NCI-H1105 (cell line): ENCODE measurements at regions not wholly inside any gene's neighbourhood (a gene's known extent, or its start where the extent isn't known, plus 50 kb on each side); places are given as distances from the start of the nearest gene placed in this dataset.
"Not testable (repeated sequence)": the region's sequence is repeated elsewhere in the genome, so short reads cannot be mapped to it uniquely, and the experiment has no call there.

Source experiments
- DNase-seq: peaks from one replicate; lab custom pipeline; 2025; lab: John Stamatoyannopoulos, UW

DNA sequence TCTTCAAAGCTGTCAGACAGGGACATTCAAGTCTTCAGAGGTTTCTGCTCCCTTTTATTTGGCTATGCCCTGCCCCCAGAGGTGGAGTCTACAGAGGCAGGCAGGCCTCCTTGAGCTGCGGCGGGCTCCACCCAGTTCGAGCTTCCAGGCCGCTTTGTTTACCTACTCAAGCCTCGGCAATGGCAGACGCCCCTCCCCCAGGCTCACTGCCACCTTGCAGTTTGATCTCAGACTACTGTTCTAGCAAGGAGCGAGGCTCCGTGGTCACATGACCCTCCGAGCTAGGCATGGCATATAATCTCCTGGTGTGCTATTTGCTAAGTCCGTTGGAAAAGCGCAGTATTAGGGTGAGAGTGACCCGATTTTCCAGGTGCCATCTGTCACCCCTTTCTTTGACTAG lies 462.6 kb upstream of the HS3ST5 start:
- DNase-seq: not testable (repeated sequence)

DNA sequence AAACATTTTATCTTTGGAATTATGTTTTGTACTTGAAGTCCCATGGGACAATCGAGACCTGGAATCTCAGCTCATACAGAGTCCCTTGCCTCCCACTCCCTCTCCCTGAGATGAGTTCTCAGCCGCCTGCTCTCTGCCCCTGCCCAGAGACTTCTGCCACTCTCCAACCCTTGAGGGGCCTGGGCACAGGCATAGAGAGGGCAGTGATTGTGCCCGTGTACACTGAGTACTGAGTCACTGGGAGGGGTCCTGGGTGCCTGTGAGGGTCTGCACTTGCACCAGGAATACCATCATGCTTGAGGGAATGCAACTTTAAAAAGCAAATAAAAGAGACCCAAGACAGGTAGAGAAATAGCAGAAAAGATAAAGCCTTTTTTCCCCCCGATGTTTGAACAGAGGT lies 453.8 kb upstream of the HS3ST5 start:
- no peak for DNase-seq

DNA sequence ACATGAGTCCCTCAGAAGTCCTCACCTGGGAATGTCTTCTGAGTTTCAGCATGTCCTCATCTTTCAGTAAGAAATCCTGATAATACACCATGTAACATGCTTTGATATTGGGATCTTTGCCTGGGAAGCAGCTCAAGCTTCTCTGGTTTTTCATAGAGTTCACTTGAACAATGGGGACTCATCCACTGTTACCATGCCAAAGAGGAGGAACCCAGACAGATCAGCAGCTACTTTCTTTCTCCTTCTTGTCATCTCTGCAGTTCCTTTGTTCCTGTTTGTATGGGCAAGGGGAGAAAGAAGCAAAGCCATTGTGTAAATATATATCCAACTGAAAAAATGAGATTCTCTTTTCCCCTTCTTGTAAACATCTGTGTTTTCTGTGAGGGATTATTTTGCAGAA lies 450.6 kb upstream of the HS3ST5 start:
- DNase-seq: no peak

DNA sequence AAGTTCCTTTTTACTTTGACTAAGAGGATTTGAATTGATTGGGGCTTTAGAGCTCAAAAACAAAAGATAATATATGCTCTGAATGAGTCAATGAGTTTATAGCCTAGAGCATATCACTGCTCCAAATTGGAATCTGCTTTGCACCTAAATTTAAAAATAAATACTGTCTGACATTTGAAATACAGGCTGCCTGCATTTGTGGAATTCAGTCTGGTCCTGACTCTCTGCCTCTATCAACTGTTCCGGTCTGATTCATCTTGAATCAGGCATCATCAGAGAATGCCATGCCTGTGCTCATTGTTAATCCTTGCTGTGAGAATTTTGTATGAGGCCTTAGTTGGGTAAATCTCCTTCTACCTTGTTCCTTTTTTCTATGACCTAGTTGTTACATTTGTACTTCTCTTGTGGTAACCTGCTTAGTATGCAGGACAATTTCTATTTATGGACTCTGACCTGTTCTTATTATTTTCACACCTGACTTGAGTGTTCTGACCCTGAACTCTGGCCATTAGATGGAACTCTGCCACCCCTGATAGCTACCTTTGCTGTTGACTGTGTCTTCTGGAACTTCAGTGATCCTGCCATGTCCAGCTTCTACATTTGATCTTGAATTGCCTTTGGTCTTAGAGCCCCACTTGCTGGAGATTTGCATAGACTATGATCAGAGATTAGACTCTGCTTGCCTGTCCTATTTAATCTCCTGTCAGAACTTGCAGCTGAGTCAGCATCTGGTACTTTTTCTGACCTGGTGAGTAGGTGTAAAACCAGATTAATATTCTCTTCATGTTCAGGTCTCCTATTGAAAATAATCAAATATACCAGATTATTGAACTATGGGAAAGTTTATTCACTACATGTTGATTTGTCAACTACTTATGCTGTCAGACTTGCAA lies 442.7 kb upstream of the HS3ST5 start:
- DNase-seq: no peak

DNA sequence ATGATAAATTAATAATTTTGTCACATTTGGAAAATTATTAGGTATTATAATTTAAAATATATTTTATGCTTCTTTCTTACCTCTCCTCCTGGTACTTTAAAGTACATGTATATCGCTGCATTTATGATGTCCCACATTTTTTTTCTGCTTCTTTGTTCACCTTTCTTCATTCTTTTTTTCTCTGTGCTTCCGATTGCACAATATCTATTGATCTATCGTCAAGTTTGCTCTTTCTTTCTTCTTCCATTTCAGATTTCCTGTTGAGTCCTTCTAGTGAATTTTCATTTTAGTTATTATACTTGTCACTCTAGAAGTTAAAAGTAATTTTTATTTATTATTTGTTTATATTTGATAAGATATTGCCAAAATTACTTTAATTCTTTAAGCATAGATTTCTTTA lies 441.0 kb upstream of the HS3ST5 start:
- DNase-seq: no peak

DNA sequence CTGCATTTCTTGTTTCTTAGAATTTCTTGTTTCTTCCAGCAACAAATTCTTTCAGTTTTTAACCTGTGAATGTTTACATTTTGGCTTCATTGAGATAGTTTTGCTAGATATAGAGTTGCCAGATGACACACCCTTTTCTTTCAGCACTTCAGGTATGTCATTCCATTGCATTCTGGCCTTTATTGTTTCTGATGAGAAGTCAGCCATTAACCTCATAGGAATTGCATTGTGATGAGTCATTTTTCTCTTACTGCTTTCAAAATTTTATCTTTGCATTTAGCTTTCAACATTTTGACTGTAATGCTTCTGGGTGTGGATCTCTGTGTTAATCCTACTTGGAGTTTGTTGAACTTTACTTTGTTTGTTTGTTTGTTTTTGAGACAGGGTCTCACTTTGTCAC lies 440.3 kb upstream of the HS3ST5 start:
- no peak for DNase-seq

DNA sequence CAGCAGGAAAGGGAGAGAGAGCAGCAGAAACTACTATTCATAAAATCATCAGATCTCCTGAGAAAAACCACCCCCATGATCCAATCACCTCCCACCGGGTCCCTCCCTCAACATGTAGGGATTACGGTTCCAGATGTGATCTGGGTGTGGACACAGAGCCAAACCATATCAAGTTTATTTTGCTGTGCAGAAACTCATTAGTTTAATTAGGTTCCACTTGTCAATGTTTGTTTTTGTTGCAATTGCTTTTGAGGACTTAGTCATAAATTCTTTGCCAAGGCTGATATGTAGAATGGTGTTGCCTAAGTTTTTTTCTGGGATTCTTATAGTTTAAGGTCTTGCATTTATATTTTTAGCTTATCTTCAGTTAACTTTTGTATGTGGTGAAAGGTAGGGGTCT lies 422.0 kb upstream of the HS3ST5 start:
- DNase-seq: no peak

DNA sequence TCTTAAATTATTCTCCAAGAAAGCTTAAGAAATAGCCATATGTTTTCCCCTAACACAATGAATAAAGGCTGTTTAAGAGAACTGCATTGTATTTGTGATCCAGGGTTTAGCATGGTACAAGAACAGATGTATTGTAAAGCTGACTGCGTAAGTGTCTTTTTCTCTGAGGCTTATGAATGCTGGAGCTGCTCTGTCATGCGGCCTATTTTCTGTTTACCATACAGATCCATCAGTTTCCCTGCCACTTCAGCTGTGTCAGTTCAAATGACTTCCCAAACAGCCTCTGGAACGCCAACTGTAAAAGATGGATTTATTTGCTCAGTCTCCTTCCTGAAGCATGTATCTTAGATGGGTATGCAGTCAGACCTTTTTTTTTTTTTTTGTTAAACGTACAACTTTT lies 419.3 kb upstream of the HS3ST5 start:
- DNase-seq: no peak

DNA sequence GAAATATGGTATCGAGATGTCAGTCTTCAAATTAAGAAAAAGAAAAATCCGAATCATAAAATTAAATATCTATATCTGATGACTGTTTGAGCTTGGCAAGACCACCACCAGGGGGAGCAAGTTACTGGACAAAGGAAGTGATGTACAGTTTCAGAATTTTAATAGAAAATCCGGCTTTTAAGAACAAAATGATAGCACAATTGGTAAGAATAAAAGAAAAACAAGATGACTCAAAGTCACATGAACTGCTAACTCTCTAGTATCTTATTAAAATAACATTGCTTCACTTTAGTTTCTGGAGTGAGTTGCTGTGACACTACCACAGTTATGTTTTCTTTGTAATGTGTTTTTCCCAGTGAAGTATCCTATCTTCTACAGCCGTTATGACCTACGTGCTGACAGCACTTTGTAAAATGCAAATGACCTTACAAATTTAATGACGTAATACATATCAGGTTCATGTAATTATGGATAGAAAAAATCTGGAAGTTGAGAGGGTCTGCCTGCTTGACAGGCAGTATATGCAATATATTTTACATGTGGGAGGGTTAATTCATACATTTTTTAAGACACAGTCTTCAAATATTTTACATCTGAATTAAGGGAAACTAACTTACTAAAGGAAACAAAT lies 405.3 kb upstream of the HS3ST5 start:
- DNase-seq: peak; percentile 39

DNA sequence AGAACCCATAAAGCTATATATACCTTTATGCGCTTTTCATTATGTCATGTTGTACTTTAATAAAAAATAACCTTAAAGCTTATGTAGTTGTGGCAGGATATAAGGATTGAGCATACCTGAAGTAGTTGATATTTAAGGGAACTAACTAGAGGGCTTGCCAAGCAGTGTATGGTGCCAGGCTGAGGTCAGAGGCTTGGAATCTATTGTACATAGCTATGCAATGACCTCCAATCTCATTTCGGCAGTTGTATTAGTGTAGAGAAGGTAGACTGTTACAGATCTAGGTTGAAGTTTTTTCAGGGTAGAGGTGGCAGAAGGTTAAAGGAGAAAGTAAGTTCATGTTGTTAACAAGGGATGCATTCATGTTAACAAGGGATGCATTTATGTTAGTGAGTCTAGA lies 397.7 kb upstream of the HS3ST5 start:
- DNase-seq: no peak

DNA sequence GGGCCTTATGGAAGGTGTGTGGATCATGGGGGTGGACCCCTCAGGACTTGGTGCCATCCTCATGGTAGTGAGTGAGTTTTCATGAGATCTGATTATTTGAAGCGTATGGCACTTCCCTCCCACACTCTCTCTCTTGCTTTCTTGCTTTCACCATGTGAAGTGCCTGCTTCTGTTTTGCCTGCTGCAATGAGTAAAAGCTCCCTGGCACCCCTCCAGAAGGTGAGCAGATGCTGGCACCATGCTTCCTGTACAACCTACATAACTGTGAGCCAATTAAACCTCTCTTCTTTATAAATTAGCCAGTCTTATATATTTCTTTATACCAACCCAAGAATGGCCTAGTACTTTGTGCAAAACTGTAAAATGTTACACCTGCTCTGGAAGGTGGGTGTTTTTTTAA lies 396.8 kb upstream of the HS3ST5 start:
- peak; percentile 16 for DNase-seq

DNA sequence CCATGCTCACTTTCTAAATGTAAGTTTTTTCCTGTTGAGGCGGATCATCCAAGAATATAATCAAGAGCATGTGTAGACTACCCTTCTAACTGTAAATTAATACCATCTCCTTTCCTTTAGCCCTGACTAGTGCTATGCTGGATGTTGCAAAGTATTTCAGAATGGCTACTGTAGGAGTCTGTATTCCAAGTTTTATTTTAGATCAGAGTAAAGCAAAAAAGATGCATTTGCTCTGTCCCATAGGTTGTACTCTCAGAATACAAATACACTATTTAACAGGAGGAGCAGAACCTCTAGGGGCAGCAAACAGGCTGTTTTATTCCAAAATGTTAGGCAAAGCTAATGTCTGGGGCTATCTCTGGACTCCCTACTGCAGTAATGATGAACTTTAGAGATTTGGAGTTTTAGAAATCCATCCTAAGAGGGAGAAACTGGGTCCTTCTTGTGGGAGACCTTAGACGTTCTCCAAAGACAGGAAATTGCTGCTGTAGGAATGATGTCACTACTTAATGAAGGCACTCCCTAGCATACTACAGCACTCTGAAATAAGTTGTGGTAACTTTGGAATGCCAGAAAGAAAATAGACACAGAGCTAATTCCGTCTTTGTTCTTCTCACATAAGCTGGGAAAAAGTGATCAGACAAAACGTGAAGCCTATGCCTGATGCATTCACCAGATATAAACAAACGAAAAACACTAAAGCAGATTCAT lies 392.4 kb upstream of the HS3ST5 start:
- DNase-seq: no peak

DNA sequence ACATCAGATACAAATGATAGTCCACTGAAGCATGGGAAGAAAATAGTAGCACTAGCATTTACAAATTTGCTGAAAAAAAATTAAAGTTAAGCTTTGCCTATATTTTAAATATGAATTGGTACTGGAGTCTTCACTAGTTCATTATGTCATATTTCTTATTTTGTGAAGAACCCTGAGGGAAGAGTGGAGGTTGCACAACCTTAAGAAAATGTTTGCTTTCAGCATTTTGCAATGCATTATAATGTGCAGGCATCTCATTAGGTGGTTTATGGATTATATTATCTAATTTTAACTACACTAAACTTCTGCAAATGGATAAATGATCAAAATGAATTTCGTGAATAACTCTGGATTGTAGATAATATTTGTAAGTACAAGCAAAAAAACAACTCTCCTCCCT lies 390.8 kb upstream of the HS3ST5 start:
- no peak for DNase-seq

DNA sequence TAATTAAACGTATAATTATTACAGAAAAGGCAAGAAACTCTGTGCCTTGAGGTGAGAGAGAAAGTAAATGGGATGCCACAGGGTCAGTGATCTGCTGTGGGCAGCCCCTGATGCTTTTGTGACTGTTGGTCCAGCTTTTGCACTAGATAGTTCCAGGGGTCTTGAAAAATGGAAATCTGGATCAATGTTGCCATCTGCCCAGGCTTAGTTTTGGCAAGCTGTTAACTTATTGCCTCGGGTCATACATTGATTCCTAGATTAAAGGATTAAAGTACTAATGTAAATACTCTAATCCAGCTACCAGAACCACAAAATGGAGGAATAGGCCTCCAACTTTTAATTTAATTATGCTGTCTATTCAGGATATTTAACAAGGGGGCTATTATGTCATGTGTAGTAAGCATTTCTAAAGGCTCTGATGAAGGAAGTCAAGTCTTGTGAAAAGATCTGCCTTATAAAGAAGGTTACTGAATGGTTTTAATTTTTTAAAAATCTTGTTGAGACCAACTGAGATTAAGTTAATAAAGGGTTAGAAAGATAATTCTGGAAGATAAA lies 376.0 kb upstream of the HS3ST5 start:
- no peak for DNase-seq

DNA sequence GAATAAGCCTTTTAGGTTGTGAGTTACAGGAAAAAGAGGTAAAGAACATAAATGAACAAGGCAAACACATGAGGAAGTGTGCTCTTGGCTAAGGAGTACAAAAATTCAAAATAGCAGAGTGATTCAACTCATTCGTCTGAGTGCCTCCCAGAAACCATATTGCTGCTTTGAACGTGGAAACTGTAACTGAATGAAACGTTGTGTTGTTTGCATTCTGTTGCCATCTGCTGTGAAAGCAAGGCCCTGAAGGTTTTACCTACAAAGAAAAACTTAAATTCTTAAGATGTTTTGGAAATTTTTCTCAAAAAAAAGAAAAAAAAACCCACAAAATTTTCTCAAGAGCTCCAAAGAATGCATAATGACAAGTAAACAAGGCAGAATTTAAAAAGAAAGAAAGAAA lies 375.4 kb upstream of the HS3ST5 start:
- DNase-seq: no peak

DNA sequence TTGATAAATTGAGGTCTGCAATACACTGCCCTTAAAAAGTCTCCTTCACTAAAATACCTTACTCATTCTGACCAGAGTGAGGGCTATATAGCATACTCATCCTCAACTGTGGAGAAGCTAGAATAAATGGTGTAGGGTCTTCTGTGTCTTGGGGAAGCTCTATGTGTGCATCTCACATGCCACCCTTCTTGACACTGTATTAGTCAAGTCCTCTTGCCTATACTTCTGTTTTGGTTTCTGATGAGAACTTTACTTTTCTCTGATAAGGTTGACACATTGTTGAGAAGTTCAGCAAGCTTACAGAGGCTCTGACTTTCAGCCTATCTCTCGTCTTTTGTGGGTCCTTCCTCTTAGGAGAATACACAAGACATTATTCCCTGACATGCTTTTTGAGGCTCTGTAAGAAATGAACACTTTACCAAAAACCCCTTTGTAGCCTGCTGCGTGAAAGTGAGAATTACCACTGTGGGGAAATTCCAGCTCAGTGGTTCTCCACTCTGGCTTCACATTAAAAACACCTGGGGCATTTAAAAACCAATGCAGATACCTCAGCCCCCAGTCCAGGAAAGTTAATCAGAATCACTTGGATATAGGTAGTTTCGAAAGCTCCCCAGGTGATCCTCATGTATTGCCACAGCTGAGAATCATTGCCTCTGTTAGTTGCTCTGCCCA lies 372.1 kb upstream of the HS3ST5 start:
- no peak for DNase-seq

DNA sequence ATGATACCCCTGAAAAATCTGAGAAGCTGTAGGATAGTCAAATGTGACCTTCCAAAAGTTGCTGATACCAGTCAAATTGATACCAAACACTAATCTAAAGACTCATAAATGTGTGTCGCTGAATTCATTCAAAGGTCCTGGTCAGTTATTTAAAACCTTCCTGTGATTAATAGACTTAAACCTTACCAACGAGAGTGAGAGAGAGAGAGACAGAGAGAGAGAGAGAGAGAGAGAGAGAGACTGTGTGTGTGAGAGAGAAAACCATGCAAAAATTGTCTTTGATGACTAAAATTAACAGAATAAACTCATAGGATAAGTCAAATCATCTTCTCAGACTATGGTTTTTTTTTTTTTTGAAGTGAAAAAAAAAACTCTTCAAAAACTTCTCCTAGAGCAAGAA lies 370.9 kb upstream of the HS3ST5 start:
- no peak for DNase-seq

DNA sequence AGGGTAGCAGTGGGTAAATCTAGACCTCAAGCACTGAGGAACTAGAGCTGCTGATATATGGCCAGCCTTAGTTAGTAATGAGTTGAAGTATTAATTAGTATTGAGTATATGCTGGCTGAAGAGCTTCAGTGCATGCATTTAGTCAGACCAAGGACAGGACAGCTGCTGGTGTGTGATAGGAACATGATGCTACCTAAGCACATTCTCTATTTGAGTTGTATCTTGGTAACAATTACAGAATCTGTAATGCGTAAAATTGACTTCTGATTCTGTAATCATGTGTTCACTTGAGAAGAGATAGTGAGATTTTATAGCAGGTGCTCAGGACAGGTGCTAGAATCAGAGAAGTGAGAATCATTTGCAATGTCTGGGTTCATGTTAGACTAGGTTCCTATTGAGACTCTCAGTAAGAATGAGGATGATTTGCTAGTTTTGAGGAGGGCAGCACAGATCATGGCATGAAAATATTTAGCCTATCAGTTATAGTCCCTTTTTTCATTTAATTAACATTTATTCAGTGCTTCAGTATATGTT lies 369.4 kb upstream of the HS3ST5 start:
- no peak for DNase-seq

DNA sequence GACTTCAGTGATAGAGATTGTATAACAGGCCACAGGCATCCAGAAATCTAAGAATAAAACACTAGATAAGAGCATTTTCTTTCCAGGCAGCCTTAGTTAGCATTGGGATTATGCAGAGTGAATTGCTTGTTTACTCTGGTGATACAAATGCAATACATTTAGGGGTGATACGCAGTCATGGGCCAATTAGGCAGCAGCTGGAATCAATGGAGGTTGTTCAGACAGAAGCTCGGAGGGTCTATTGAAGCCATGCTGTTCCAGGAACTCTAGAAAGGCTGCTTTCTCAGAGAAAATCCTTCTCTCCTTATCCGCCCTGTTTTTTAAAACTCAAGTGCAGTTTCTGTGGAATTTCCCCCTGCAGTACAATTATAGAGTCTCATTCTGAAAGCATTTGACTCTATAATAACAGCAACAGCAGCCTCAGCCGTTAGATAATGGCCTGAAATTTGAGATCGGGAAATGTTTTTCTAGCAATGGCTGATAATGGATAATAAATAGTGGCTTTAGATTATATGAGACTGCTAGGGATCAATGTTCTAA lies 364.3 kb upstream of the HS3ST5 start:
- peak; percentile 78 for DNase-seq

DNA sequence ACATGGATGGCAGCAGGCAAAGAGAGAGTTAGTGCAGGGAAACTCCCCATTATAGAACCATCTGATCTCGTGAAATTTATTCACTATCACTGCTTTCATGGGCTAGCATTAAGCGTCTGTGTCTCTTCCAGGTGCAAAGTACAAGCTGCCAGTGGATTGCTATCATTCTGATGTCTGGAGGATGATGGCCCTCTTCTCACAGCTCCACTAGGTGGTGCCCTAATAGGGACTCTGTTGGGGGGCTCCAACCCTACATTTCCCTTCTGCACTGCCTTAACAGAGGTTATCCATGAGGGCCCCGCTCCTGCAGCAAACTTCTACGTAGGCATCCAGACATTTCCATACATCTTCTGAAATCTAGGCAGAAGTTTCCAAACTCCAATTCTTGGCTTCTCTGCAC lies 347.8 kb upstream of the HS3ST5 start:
- DNase-seq: no peak

DNA sequence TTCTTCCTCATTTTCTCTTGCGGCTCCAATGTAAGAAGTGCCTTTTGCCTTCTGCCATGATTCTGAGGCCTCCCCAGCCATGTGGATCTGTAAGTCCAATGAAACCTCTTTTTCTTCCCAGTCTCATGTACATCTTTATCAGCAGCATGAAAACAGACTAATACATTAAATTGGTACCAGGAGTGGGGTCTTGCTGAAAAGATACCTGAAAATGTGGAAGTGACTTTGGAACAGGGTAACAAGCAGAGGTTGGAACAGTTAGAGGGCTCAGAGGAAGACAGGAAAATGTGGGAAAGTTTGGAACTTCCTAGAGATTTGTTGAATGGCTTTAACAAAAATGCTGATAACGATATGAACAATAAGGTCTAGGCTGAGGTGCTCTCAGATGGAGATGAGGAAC lies 316.7 kb upstream of the HS3ST5 start:
- DNase-seq: no peak

DNA sequence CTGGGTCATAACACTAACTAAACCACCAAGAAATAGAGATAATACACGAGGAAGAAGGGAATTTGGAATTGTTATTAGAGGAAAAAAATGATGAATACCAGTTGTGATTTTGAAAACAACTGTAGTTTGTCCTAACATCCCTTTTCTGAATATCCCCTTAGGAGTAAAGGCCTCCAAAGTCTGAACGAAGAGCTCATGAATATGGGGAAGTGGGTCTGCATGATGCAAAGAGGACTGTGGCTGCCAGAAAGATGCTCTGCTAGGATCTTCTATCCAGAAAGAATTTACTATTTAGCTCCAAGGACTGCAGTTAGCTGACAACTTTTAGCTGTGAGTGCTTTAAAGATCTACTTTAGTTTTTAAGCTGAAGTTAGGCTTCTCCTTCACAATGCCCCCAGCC lies 308.8 kb upstream of the HS3ST5 start:
- no peak for DNase-seq
